GM21717 (cell line): ENCODE measurements at regions not wholly inside any gene's neighbourhood (a gene's known extent, or its start where the extent isn't known, plus 50 kb on each side); places are given as distances from the start of the nearest gene placed in this dataset.
"Not testable (repeated sequence)": the region's sequence is repeated elsewhere in the genome, so short reads cannot be mapped to it uniquely, and the experiment has no call there.

Experiments used
- ATAC-seq: cut with Tn5 transposase; IDR thresholded peaks from one replicate; pipeline ENCODE4 v1.9.1; 2021; ENCODE audit warnings: mild to moderate bottlenecking, moderate library complexity; ENCODE audit not compliant: unreplicated experiment

DNA sequence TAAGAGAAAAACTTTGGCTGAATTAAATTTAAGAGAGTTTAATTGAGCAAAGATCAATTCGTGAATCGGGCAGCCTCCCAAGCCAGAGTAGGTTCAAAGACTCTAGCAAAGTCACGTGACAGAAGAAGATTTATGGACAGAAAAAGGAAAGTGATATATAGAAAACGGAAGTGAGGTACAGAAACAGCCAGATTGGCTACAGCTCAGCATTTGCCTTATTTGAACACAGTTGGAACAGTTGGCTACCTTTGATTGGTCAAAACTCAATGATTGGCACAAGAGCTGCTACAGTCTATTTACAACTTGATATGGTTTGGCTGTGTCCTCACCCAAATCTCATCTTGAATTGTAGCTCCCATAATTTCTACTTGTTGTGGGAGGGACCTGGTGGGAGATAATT, 102.6 kb downstream of the PLG start:
- ATAC-seq = no peak

- no peak for ATAC-seq
Observed at GRCh38 chr6:160808263-160808662, 106.2 kb downstream of the PLG start.

GRCh38 chr6:160810238-160810637, 108.2 kb downstream of the PLG start:
- no peak for ATAC-seq

- ATAC-seq = peak; percentile 67
Observed at GRCh38 chr6:160812097-160812496, 110.1 kb downstream of the PLG start.

DNA sequence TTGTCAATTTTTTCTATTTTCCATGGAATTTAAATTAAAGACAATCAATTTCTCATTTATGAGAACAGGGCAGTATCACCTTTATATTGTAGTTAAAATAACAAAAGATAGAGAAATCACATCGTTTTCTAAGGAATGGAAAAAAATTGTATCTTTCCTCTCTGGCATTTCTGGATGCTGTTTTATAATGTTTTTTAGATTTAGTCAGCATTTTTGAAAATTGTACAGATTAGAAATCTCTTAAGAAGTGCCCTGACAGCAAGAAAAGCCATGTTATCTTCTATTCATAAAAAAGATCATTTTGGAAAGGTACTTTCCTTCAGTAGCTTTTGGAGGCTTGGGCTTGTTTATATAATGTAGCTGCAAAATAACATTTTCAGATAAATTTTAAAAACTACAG, 116.9 kb downstream of the PLG start:
- ATAC-seq = no peak

DNA sequence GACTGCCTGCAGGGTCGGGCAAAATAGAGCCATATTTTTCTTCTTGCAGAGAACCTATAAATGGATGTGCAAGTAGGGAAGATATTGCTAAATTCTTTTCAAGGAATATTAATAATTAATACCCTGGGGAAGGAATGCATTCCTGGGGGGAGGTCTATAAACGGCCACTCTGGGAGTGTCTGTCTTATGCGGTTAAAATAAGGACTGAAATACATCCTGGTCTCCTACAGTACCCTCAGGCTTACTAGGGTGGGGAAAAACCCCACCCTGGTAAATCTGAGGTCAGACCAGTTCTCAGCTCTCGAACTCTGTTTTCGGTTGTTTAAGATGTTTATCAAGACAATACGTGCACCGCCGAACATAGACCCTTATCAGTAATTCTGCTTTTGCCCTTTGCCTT, 118.6 kb downstream of the PLG start:
- not testable (repeated sequence) for ATAC-seq

GRCh38 chr6:160831739-160832138, 129.7 kb downstream of the PLG start:
- ATAC-seq = no peak

GRCh38 chr6:160832422-160832821, 130.4 kb downstream of the PLG start:
- no peak for ATAC-seq

DNA sequence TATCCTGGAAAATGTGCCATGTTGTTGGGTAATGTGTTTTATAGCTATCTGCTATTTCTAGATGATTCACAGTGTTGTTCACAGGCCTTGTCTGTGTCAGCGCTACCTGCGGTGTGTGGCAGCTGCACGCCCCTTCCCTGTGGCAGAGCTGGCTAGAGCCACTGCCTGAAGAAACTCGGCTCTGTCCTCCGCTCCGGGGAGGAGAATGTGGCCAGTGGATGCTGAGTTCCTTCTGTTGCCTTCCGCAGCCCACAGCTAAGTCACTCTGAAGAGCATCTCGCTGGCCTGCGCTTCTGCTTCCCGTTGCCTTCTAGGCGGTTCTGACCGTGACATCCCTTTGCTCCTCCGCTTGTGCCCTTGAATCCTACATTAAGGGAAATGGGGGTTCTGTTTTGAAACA, 135.1 kb downstream of the PLG start:
- no peak for ATAC-seq

- no peak for ATAC-seq
Observed at GRCh38 chr6:160851031-160851430, 140.5 kb upstream of the MAP3K4 start.

DNA sequence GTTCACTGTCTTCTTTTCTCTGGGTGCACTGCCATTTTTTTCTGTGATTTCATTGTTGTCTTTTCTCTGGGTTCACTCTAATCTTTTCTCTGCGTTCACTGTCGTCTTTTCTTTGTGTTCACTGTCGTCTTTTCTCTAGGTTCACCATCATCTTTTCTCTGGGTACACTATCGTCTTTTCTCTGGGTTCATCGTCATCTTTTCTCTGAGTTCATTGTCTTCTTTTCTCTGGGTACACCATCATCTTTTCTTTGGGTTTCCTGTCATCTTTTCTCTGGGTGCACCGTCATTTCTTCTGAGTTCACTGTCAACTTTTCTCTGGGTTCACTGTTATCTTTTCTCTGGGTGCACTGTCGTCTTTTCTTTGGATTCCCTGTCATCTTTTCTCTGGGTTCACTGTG, 137.6 kb upstream of the MAP3K4 start:
- ATAC-seq = no peak

DNA sequence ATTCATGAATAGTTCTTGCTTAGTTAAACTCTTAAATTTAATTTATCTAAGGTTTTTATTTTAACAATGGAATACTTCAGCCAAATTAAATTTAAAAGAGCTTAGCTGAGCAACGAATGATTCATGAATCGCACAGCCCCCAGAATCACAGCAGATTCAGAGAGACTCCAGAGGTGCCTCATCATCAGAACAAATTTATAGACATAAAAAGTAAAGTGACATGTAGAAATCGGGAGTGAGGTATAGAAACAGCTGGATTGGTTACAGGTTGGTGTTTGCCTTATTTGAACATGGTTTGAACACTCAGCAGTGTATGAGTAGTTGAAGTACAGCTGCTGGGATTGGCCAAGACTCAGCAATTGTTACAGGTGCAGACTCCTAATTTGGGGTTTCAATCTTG, 132.7 kb upstream of the MAP3K4 start:
- no peak for ATAC-seq

- ATAC-seq = no peak
Observed at GRCh38 chr6:160859822-160860221, 131.7 kb upstream of the MAP3K4 start.

- no peak for ATAC-seq
Observed at GRCh38 chr6:160861824-160862223, 129.7 kb upstream of the MAP3K4 start.

DNA sequence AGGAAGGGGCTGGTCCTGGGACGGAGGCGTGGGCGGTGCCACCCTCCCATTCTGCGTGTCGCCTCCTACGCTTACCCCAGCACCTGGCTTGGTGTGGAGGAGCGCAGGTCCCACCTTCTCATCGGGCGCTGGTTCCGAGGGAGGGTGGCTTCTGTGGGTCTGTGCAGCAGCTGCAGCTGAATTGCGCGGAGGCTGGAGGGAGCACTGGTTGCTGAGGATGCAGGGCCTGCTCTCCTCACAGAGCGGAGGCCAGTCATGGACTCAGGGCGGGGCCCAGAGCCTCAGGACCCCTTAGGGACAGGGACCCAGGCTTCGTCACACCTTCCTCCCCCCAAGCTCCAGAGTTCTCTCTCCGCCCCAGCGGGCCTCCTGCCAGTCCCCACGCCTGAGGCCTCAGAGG, 127.8 kb upstream of the MAP3K4 start:
- no peak for ATAC-seq

DNA sequence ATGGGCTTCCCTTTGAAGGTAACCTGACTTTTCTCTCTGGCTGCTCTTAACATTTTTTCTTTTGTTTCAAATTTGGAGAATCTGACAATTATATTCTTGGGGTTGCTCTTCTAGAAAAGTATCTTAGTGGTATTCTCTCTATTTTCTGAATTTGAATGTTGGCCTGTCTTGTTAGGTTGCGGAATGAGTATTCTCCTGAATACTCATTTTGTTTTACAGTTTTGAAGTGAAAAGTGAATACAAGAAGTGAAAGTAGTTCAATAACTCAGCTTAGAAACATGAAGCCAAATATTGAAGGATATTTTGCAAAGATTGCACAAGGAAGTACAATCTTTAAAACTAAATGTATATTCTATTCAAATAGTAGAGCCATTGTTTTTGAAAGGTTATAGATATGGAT, 120.2 kb upstream of the MAP3K4 start:
- ATAC-seq = peak; percentile 79

DNA sequence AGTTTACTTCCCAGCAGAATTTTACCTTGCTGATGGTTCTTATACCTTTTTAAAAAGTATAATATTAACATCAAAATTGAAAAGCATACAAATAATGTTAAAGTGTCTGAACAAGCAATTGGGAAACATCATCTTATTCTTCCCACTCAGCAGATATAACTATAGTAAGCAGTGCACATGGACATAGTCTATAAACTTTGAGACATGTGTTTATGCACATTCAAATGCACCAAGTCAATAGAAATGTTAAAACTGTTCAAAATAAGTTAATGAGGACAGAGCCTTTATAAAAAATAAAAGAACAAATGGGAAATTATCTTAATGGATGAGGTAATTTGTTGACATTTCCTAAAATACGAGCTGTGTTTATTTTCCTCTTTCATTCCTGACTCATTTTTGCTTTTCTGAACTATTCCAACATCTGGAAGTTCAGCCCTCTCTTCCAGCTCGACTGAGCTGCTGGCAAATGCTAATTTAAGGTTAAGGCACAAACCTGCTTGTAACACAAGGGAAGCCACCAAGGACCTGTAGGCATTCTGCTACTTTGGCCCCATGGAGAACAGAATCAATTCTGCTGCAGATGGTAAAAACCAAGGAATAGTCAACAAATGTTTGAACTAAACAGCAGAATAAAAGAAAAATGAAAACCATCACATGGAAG, 110.3 kb upstream of the MAP3K4 start:
- no peak for ATAC-seq

GRCh38 chr6:160882006-160882405, 109.6 kb upstream of the MAP3K4 start:
- no peak for ATAC-seq

DNA sequence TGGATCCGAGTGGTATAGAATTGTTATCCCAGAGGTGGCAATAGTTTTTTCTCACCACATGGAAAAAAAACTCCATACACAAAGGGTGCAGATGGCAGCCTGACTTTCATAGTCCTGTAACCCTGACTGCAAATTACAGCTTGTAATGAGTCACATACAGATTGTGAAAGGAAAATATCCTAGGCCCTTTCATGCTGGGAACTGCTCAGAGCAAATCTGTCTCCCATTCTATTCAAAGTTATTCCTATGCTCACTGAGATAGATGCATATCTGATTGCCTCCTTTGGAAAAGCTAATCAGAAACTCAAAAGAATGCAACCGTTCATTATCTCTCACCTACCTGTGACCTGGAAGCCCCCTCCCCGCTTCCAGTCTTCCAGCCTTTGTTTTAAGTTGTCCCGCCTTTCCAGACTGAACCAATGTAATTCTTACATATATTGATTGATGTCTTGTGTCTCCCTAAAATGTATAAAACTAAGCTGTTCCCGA, 108.7 kb upstream of the MAP3K4 start:
- ATAC-seq = no peak

GRCh38 chr6:160883560-160883959, 108.0 kb upstream of the MAP3K4 start:
- ATAC-seq = no peak

DNA sequence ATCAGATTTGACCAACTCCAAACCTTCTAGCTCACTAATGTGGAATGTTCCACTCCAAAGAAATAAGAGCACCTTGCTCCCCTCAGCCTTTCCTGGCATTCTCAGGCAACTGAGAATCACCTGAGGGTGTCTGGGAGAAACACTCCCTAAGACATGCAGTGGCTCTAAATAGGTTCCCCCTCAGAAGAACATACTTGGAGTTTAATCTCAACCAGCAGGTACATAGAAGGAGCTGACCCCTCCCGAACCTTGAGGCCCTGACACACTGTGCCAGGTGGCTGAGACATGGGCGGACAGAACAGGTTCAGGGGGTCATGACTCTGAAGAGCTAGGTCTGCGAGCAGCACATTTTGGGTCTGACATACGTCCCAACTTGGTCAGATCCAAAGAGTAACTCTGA, 107.6 kb upstream of the MAP3K4 start:
- ATAC-seq = no peak

DNA sequence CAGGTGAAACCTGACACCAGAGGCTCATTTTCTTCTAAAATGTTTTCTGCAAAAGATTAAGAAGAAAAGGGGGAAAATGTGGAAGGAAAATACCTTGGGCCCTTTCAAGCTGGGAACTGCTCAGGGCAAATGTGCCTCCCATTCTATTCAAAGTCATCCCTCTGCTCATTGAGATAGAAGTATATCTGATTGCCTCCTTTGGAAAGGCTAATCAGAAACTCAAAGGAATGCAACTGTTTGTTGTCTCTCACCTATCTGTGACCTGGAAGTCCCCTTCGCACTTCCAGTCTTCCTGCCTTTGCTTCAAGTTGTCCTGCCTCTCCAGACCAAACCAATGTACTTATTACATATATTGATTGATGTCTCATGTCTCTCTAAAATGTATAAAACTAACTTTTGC, 102.4 kb upstream of the MAP3K4 start:
- ATAC-seq = not testable (repeated sequence)

DNA sequence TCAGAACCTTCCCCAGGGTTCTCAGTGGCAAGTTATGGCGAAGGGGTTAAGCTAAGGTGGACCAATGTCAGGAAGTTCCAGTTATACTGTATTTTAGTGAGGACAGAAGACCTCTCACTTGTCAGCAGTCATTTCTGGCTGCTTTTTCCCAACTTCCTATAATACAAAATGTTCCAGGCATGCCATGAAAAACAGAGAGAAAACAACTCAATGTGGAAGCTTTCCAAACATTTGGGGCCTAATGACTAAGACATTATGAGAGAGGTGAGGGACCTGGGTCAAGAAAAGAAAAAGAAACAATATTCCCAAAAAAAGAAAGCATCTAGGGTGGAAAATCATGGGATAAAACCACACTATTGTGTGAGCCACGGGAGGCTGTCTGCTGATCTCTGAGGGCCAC, 99.9 kb upstream of the MAP3K4 start:
- ATAC-seq = no peak
